H1 (cell line): ENCODE measurements at regions not wholly inside any gene's neighbourhood (a gene's known extent, or its start where the extent isn't known, plus 50 kb on each side); places are given as distances from the start of the nearest gene placed in this dataset.

Source experiments
- SAP30 ChIP-seq: fragments of 300-600 bp; sonication (generic); IDR thresholded peaks from 2 replicates; pipeline ENCODE4 v1.7.1; 2012; ENCODE audit warnings: low read length, moderate library complexity, mild to moderate bottlenecking, inconsistent platforms; ENCODE audit not compliant: insufficient read depth, insufficient replicate concordance
- SRF ChIP-seq: IDR thresholded peaks from 2 replicates; pipeline ENCODE4 v1.6.1; 2011; ENCODE audit warnings: mild to moderate bottlenecking, low read depth, low read length, moderate library complexity
- TEAD4 ChIP-seq: IDR thresholded peaks from 2 replicates; pipeline ENCODE4 v1.6.1; 2012; ENCODE audit warnings: low read depth, low read length, inconsistent platforms, mixed read lengths
- TF ChIP-seq, protein P1 (sequence below): IDR thresholded peaks from 2 replicates; pipeline ENCODE4 v1.6.1; 2012; ENCODE audit warnings: inconsistent platforms
- TF ChIP-seq, protein P2 (sequence below): IDR thresholded peaks from 2 replicates; pipeline ENCODE4 v1.6.1; 2011; ENCODE audit warnings: low read length, improper control_type of control experiment
- TF ChIP-seq, protein P3 (sequence below): IDR thresholded peaks from 2 replicates; pipeline ENCODE4 v1.6.1; 2012; ENCODE audit warnings: inconsistent platforms

DNA sequence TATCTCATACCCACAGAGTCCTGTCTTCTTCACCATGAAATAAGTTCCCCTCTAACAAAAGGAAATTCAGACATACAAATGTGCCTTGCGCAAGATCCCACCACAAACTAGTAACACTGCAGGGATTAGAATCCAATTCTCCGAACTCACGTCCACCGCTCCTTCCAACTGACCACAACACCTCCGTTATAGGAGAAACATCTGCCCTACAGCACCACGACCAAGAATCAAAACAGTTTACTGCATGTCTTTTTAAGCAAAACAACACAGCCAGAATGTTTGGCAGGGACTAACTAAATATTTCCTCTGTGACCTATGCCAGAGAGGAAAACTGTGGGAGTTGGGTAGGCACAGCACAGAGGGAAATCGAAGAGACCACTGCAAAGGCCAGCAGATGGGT lies 72.7 kb upstream of the AKIP1 start (continued):
- TF ChIP-seq, protein P1, sequence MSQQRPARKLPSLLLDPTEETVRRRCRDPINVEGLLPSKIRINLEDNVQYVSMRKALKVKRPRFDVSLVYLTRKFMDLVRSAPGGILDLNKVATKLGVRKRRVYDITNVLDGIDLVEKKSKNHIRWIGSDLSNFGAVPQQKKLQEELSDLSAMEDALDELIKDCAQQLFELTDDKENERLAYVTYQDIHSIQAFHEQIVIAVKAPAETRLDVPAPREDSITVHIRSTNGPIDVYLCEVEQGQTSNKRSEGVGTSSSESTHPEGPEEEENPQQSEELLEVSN, result no peak
- TF ChIP-seq TEAD4 (no peak), SAP30 (no peak), SRF (no peak)
- TF ChIP-seq, protein P2, sequence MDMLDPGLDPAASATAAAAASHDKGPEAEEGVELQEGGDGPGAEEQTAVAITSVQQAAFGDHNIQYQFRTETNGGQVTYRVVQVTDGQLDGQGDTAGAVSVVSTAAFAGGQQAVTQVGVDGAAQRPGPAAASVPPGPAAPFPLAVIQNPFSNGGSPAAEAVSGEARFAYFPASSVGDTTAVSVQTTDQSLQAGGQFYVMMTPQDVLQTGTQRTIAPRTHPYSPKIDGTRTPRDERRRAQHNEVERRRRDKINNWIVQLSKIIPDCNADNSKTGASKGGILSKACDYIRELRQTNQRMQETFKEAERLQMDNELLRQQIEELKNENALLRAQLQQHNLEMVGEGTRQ, result no peak
- TF ChIP-seq, protein P3, sequence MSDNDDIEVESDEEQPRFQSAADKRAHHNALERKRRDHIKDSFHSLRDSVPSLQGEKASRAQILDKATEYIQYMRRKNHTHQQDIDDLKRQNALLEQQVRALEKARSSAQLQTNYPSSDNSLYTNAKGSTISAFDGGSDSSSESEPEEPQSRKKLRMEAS, result no peak
